ENCODE measurements at regions not wholly inside any gene's neighbourhood (a gene's known extent, or its start where the extent isn't known, plus 50 kb on each side); places are given as distances from the start of the nearest gene placed in this dataset.
"Not testable (repeated sequence)": the region's sequence is repeated elsewhere in the genome, so short reads cannot be mapped to it uniquely, and the experiment has no call there.

DNA sequence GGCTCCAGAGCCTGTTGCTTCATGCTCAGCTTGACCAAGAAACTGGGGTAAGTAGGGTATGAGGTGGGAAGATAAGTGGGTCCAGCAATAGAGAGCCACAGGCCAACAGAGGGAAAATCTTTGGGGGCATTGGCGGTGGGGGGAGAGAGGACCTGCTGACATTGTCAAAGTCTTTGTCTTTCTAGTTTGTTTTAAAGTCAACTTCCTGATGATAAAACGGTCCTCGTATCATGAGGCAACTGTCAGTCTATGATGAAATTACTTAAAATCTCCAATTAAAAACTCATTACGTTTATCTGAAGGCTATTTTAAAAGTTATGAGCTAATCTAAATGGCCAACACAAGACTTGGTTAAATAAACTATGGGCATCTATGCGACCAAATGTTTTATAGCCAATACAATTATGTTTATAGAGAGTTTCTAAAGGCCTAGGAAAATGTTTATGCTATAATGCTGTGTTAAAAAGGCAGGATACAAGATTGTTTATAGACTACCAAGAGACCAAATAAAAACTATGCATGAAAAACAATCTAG, 84.4 kb upstream of the CD28 start:
- Histone ChIP-seq H3K4me3 (IDR thresholded peaks at IDR 0.05; ENCODE audit: insufficient read depth, low read depth, low read length) (no peak overlapping the region), H2AFZ (ENCODE audit: low read depth) (no peak overlapping the region), H4K20me1 (ENCODE audit: insufficient read depth) (no peaks in the 10 kb centered on the region), H3K36me3 (ENCODE audit: insufficient read depth) (no peaks in the 10 kb centered on the region), H3K4me1 (ENCODE audit: low read depth, poor library complexity, severe bottlenecking) (no peaks in the 10 kb centered on the region), H3K27ac (no peak overlapping the region), H3K4me2 (no peak overlapping the region), H3K27me3 (ENCODE audit: insufficient read depth, low read depth) (no peaks in the 10 kb centered on the region), H3K9ac (no peak overlapping the region), H3K79me2 (ENCODE audit: insufficient read depth, low read depth) (no peaks in the 10 kb centered on the region)
- TF ChIP-seq, protein P1, sequence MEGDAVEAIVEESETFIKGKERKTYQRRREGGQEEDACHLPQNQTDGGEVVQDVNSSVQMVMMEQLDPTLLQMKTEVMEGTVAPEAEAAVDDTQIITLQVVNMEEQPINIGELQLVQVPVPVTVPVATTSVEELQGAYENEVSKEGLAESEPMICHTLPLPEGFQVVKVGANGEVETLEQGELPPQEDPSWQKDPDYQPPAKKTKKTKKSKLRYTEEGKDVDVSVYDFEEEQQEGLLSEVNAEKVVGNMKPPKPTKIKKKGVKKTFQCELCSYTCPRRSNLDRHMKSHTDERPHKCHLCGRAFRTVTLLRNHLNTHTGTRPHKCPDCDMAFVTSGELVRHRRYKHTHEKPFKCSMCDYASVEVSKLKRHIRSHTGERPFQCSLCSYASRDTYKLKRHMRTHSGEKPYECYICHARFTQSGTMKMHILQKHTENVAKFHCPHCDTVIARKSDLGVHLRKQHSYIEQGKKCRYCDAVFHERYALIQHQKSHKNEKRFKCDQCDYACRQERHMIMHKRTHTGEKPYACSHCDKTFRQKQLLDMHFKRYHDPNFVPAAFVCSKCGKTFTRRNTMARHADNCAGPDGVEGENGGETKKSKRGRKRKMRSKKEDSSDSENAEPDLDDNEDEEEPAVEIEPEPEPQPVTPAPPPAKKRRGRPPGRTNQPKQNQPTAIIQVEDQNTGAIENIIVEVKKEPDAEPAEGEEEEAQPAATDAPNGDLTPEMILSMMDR (conservative IDR thresholded peaks at IDR 0.05; ENCODE audit: low read depth, low read length) = no peak

GRCh38 chr2:203623096-203623495, 83.3 kb upstream of the CD28 start:
- Histone ChIP-seq H4K20me1 (ENCODE audit: insufficient read depth) (no peaks in the 10 kb centered on the region), H3K4me1 (ENCODE audit: low read depth, poor library complexity, severe bottlenecking) (no peaks in the 10 kb centered on the region), H3K4me2 (no peak overlapping the region), H3K9ac (no peak overlapping the region), H2AFZ (ENCODE audit: low read depth) (no peak overlapping the region), H3K4me3 (IDR thresholded peaks at IDR 0.05; ENCODE audit: insufficient read depth, low read depth, low read length) (no peak overlapping the region), H3K36me3 (ENCODE audit: insufficient read depth) (no peaks in the 10 kb centered on the region), H3K79me2 (ENCODE audit: insufficient read depth, low read depth) (no peaks in the 10 kb centered on the region), H3K27me3 (ENCODE audit: insufficient read depth, low read depth) (no peaks in the 10 kb centered on the region), H3K27ac (no peak overlapping the region)
- TF ChIP-seq, protein P1 (conservative IDR thresholded peaks at IDR 0.05; ENCODE audit: low read depth, low read length) = no peak

DNA sequence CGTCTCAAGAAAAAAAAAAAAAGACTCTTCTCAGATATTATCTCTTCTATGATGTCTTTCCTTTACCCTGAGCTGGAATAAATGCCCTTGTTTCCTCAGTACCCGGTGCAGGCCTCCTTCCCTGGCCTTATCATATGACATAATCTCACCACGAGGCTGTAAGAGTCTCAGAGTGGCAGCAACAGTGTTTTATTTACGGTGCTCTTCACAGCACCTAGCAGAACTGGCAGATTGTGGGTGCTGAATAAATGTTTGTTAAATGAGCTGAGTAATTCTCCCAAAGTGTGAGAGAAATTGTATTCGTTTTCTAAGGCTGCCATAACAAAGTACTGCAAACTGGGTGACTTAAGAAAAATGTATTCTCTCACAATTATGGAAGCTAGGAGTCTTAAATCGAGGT, 82.8 kb upstream of the CD28 start:
- H3K79me2 ChIP-seq (ENCODE audit: insufficient read depth, low read depth) = no peaks in the 10 kb centered on the region
- no peaks in the 10 kb centered on the region for H3K36me3 ChIP-seq (ENCODE audit: insufficient read depth)
- TF ChIP-seq, protein P1 (conservative IDR thresholded peaks at IDR 0.05; ENCODE audit: low read depth, low read length) = no peak
- no peak overlapping the region for H3K27ac ChIP-seq
- H3K4me3 ChIP-seq (IDR thresholded peaks at IDR 0.05; ENCODE audit: insufficient read depth, low read depth, low read length) = no peak overlapping the region
- H2AFZ ChIP-seq (ENCODE audit: low read depth) = no peak overlapping the region
- H3K4me2 ChIP-seq = no peak overlapping the region
- no peaks in the 10 kb centered on the region for H3K27me3 ChIP-seq (ENCODE audit: insufficient read depth, low read depth)
- no peaks in the 10 kb centered on the region for H4K20me1 ChIP-seq (ENCODE audit: insufficient read depth)
- H3K9ac ChIP-seq = no peak overlapping the region
- no peaks in the 10 kb centered on the region for H3K4me1 ChIP-seq (ENCODE audit: low read depth, poor library complexity, severe bottlenecking)

DNA sequence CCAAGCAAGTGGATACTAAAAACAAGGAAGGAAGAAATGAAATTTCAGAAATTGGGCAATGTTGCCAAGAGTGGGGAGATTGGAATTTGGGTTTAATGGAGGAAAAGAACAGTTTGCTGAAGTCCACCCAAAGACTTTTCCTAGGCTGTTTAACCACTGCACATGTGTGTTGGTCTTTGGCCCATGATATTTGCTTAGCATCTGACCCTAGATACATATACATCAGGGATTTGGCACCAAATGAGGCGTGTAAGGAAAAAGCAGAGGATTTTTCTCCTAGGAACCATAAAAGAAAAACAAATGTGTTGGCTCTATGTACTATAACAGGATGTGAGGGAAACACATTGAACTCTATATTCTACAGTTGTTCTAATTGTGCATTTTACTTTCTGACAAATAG, 80.7 kb upstream of the CD28 start:
- no peaks in the 10 kb centered on the region for H4K20me1 ChIP-seq (ENCODE audit: insufficient read depth)
- no peaks in the 10 kb centered on the region for H3K4me1 ChIP-seq (ENCODE audit: low read depth, poor library complexity, severe bottlenecking)
- H3K27me3 ChIP-seq (ENCODE audit: insufficient read depth, low read depth) = no peaks in the 10 kb centered on the region
- H3K27ac ChIP-seq = no peak overlapping the region
- no peak overlapping the region for H2AFZ ChIP-seq (ENCODE audit: low read depth)
- TF ChIP-seq, protein P1 (conservative IDR thresholded peaks at IDR 0.05; ENCODE audit: low read depth, low read length) = no peak
- H3K4me3 ChIP-seq (IDR thresholded peaks at IDR 0.05; ENCODE audit: insufficient read depth, low read depth, low read length) = no peak overlapping the region
- H3K36me3 ChIP-seq (ENCODE audit: insufficient read depth) = no peaks in the 10 kb centered on the region
- no peaks in the 10 kb centered on the region for H3K79me2 ChIP-seq (ENCODE audit: insufficient read depth, low read depth)
- H3K9ac ChIP-seq = no peak overlapping the region
- H3K4me2 ChIP-seq = no peak overlapping the region

- not testable (repeated sequence) for H3K27ac ChIP-seq; H3K4me3 ChIP-seq (IDR thresholded peaks at IDR 0.05; ENCODE audit: insufficient read depth, low read depth, low read length); H2AFZ ChIP-seq (ENCODE audit: low read depth); H3K36me3 ChIP-seq (ENCODE audit: insufficient read depth); H3K4me1 ChIP-seq (ENCODE audit: low read depth, poor library complexity, severe bottlenecking); H3K4me2 ChIP-seq; H3K9ac ChIP-seq; H4K20me1 ChIP-seq (ENCODE audit: insufficient read depth); H3K27me3 ChIP-seq (ENCODE audit: insufficient read depth, low read depth); H3K79me2 ChIP-seq (ENCODE audit: insufficient read depth, low read depth)
Measured at GRCh38 chr2:203626247-203626646, 80.2 kb upstream of the CD28 start.
